AG20443 (cell line): ENCODE measurements at regions not wholly inside any gene's neighbourhood (a gene's known extent, or its start where the extent isn't known, plus 50 kb on each side); places are given as distances from the start of the nearest gene placed in this dataset.
A peak's percentile ranks its signal among the peaks of the same experiment; 100 is the strongest.
"Not testable (repeated sequence)": the region's sequence is repeated elsewhere in the genome, so short reads cannot be mapped to it uniquely, and the experiment has no call there.

Source experiments
- DNase-seq: peaks from one replicate; pipeline ENCODE4 v3.0.0; 2012; ENCODE audit warnings: low spot score, mixed read lengths

- DNase-seq, result no peak
Observed at GRCh38 chr10:32141018-32141807, 85.0 kb upstream of the KIF5B start.

- no peak for DNase-seq
Observed at GRCh38 chr10:32140403-32140802, 84.2 kb upstream of the KIF5B start.

GRCh38 chr10:32139223-32140073 is 83.2 kb upstream of the KIF5B start:
- DNase-seq, result peak; percentile 96

GRCh38 chr10:32136927-32137326 is 80.7 kb upstream of the KIF5B start:
- DNase-seq, result not testable (repeated sequence)

GRCh38 chr10:32135796-32136195 is 79.6 kb upstream of the KIF5B start:
- not testable (repeated sequence) for DNase-seq

- DNase-seq, result no peak
Observed at GRCh38 chr10:32132357-32132946, 76.2 kb upstream of the KIF5B start.

- DNase-seq, result no peak
Observed at GRCh38 chr10:32131388-32131787, 75.2 kb upstream of the KIF5B start.

GRCh38 chr10:32130788-32131187 is 74.6 kb upstream of the KIF5B start:
- no peak for DNase-seq

- DNase-seq, result no peak
Observed at GRCh38 chr10:32125023-32125422, 68.8 kb upstream of the KIF5B start.

- DNase-seq, result no peak
Observed at GRCh38 chr10:32123021-32123420, 66.8 kb upstream of the KIF5B start.

- DNase-seq, result no peak
Observed at GRCh38 chr10:32121648-32122047, 65.4 kb upstream of the KIF5B start.

- DNase-seq, result no peak
Observed at GRCh38 chr10:32120147-32120546, 63.9 kb upstream of the KIF5B start.

- DNase-seq, result no peak
Observed at GRCh38 chr10:32114508-32114907, 58.3 kb upstream of the KIF5B start.

- peak; percentile 82 for DNase-seq
Observed at GRCh38 chr10:32112055-32112454, 55.8 kb upstream of the KIF5B start.

- no peak for DNase-seq
Observed at GRCh38 chr10:32111585-32111984, 55.4 kb upstream of the KIF5B start.

GRCh38 chr10:32110790-32111189 is 54.6 kb upstream of the KIF5B start:
- no peak for DNase-seq

- DNase-seq, result no peak
Observed at GRCh38 chr10:32109603-32110002, 53.4 kb upstream of the KIF5B start.
